H9 (cell line): ENCODE measurements at regions not wholly inside any gene's neighbourhood (a gene's known extent, or its start where the extent isn't known, plus 50 kb on each side); places are given as distances from the start of the nearest gene placed in this dataset.

Experiments
- DNase-seq: peaks from one replicate; pipeline ENCODE4 v3.0.0-alpha.2; 2017
- H2AFZ ChIP-seq: one replicate; pipeline ENCODE4 v1.6.1; 2013; ENCODE audit warnings: mild to moderate bottlenecking, low read length, control low read depth, moderate library complexity
- H2AK5ac ChIP-seq: 2 replicates; pipeline ENCODE4 v1.6.1; 2013; ENCODE audit warnings: low read length, control low read depth, mixed read lengths; ENCODE audit not compliant: insufficient read length
- H2BK120ac ChIP-seq: one replicate; pipeline ENCODE4 v1.6.1; 2013; ENCODE audit warnings: low read depth, mild to moderate bottlenecking, low read length, control low read depth, inconsistent platforms; ENCODE audit not compliant: poor library complexity, severe bottlenecking
- H2BK12ac ChIP-seq: 2 replicates; pipeline ENCODE4 v1.6.1; 2013; ENCODE audit warnings: low read length, control low read depth, mixed read lengths, low read depth; ENCODE audit not compliant: insufficient read length
- H2BK15ac ChIP-seq: 2 replicates; pipeline ENCODE4 v1.6.1; 2013; ENCODE audit warnings: low read depth, low read length, control low read depth
- H2BK20ac ChIP-seq: one replicate; pipeline ENCODE4 v1.6.1; 2013; ENCODE audit warnings: low read depth, mild to moderate bottlenecking, low read length, control low read depth, inconsistent platforms; ENCODE audit not compliant: poor library complexity, severe bottlenecking
- H2BK5ac ChIP-seq: 2 replicates; pipeline ENCODE4 v1.6.1; 2013; ENCODE audit warnings: low read length, control low read depth, mixed read lengths; ENCODE audit not compliant: insufficient read length
- H3K14ac ChIP-seq: 2 replicates; pipeline ENCODE4 v1.6.1; 2013; ENCODE audit warnings: low read length, control low read depth; ENCODE audit not compliant: insufficient read depth
- H3K18ac ChIP-seq: 2 replicates; pipeline ENCODE4 v1.6.1; 2013; ENCODE audit warnings: low read depth, mild to moderate bottlenecking, mixed read lengths, low read length, control low read depth; ENCODE audit not compliant: insufficient read length
- H3K23ac ChIP-seq: 2 replicates; pipeline ENCODE4 v1.6.1; 2013; ENCODE audit warnings: low read length, control low read depth, mixed read lengths, low read depth; ENCODE audit not compliant: insufficient read length
- H3K23me2 ChIP-seq: 2 replicates; pipeline ENCODE4 v1.6.1; 2013; ENCODE audit warnings: low read depth, mild to moderate bottlenecking, mixed read lengths, low read length, control low read depth; ENCODE audit not compliant: insufficient read length, poor library complexity, severe bottlenecking
- H3K27ac ChIP-seq: 2 replicates; pipeline ENCODE4 v1.5.1; 2013; ENCODE audit warnings: low read length, control low read depth, mixed read lengths, low read depth; ENCODE audit not compliant: insufficient read length
- H3K27me3 ChIP-seq: 2 replicates; pipeline ENCODE4 v1.6.1; 2013; ENCODE audit warnings: low read length, control low read depth, inconsistent platforms; ENCODE audit not compliant: insufficient read depth
- H3K4ac ChIP-seq: 2 replicates; pipeline ENCODE4 v1.6.1; 2013; ENCODE audit warnings: low read depth, mild to moderate bottlenecking, control low read depth, inconsistent platforms, low read length, moderate library complexity
- H3K4me1 ChIP-seq: 2 replicates; pipeline ENCODE4 v1.6.1; 2013; ENCODE audit warnings: low read length, control low read depth, inconsistent platforms; ENCODE audit not compliant: insufficient read depth
- H3K4me2 ChIP-seq: 2 replicates; pipeline ENCODE4 v1.6.1; 2013; ENCODE audit warnings: low read length, control low read depth, mixed read lengths; ENCODE audit not compliant: insufficient read length, insufficient read depth
- H3K56ac ChIP-seq: 2 replicates; pipeline ENCODE4 v1.6.1; 2013; ENCODE audit warnings: low read depth, mild to moderate bottlenecking, mixed read lengths, low read length, control low read depth; ENCODE audit not compliant: insufficient read length
- H3K79me1 ChIP-seq: 2 replicates; pipeline ENCODE4 v1.6.1; 2013; ENCODE audit warnings: low read depth, mild to moderate bottlenecking, moderate library complexity, low read length, control low read depth, inconsistent platforms; ENCODE audit not compliant: insufficient read depth, poor library complexity, severe bottlenecking
- H3K79me2 ChIP-seq: 2 replicates; pipeline ENCODE4 v1.6.1; 2013; ENCODE audit warnings: low read length, control low read depth, inconsistent platforms; ENCODE audit not compliant: insufficient read depth
- H3K9ac ChIP-seq: 2 replicates; pipeline ENCODE4 v1.6.1; 2013; ENCODE audit warnings: low read length, control low read depth, mixed read lengths; ENCODE audit not compliant: insufficient read length; ENCODE audit errors: extremely low read depth
- H3K9me3 ChIP-seq: one replicate; pipeline ENCODE4 v1.6.1; 2013; ENCODE audit warnings: low read depth, low read length, inconsistent platforms; ENCODE audit not compliant: control insufficient read depth
- H3T11ph ChIP-seq: one replicate; pipeline ENCODE4 v1.6.1; 2013; ENCODE audit warnings: mild to moderate bottlenecking, low read length, control low read depth, inconsistent platforms
- H4K20me1 ChIP-seq: one replicate; pipeline ENCODE4 v1.6.1; 2013; ENCODE audit not compliant: control insufficient read depth, insufficient read length, insufficient read depth
- H4K5ac ChIP-seq: 2 replicates; pipeline ENCODE4 v1.6.1; 2013; ENCODE audit warnings: low read depth, mild to moderate bottlenecking, mixed read lengths, low read length, control low read depth; ENCODE audit not compliant: insufficient read length
- H4K8ac ChIP-seq: replicated peaks from 2 replicates; pipeline ENCODE4 v1.6.1; 2013; ENCODE audit warnings: low read length, control low read depth, mixed read lengths, low read depth; ENCODE audit not compliant: insufficient read length
- H4K91ac ChIP-seq: 2 replicates; pipeline ENCODE4 v1.6.1; 2013; ENCODE audit warnings: low read depth, mild to moderate bottlenecking, moderate library complexity, mixed read lengths, low read length, control low read depth; ENCODE audit not compliant: insufficient read length
- H3K27ac Mint-ChIP-seq, 3 experiments: 2 replicates in 2 of 3; 3 replicates in 1 of 3; pipeline ENCODE4 v1.8.0; 2020 to 2021; ENCODE audit warnings: mixed read lengths in 3 of 3, mild to moderate bottlenecking in 1 of 3, moderate library complexity in 1 of 3
- H3K27me3 Mint-ChIP-seq: 2 replicates; pipeline ENCODE4 v1.8.0; 2021; ENCODE audit warnings: low read depth, mild to moderate bottlenecking, moderate library complexity, mixed read lengths
- H3K36me3 Mint-ChIP-seq, 3 experiments: 2 replicates in 2 of 3; 3 replicates in 1 of 3; pipeline ENCODE4 v1.8.0; 2020 to 2021; ENCODE audit warnings: low read depth in 3 of 3, mixed read lengths in 3 of 3; ENCODE audit not compliant: insufficient read depth in 1 of 3
- H3K4me1 Mint-ChIP-seq, 2 experiments: 2 replicates each; pipeline ENCODE4 v1.8.0; 2020; ENCODE audit warnings: mixed read lengths in 2 of 2
- H3K4me3 Mint-ChIP-seq, 2 experiments: 2 replicates in 1 of 2; 3 replicates in 1 of 2; pipeline ENCODE4 v1.8.0; 2020 to 2021; ENCODE audit warnings: mild to moderate bottlenecking in 2 of 2, mixed read lengths in 2 of 2, moderate library complexity in 1 of 2
- H3K9me3 Mint-ChIP-seq, 2 experiments: 2 replicates in 1 of 2; 3 replicates in 1 of 2; pipeline ENCODE4 v1.8.0; 2020; ENCODE audit warnings: mild to moderate bottlenecking in 2 of 2, mixed read lengths in 2 of 2, moderate library complexity in 1 of 2
- CTCF ChIP-seq: fragments of 200-600 bp; sonication (generic); conservative IDR thresholded peaks from 3 replicates; pipeline ENCODE4 v1.8.0; 2021; ENCODE audit warnings: antibody characterized with exemption, mild to moderate bottlenecking
- WGBS: extraction: QIAGEN DNeasy Blood & Tissue Kit; methylation state at CpG from one replicate; pipeline ENCODE4 v1.1.7; 2013; ENCODE audit warnings: missing lambda C conversion rate, low lambda C conversion rate, mixed read lengths; ENCODE audit not compliant: insufficient read length; ENCODE audit errors: extremely low coverage; 5-methylcytosine and 5-hydroxymethylcytosine counted together

DNA sequence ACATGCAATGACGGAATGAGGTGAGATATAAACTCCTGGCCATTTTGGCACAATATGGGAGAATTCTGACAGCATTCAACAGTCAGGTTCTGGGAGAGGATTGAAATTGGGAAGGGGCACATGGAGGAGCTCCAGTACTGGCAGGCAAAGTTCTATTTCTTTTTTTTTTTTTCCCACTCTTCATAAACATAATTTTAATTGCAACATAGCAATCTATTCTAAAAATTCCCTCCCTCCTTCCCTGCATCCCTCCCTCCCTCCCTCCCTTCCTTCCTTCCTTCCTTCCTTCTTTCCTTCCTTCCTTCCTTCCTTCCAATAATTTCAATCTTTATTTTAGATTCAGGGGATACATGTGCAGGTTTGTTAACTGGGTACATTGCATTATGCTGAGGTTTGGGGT, 93.2 kb downstream of the PTCSC3 start:
- Histone ChIP-seq H2AK5ac (no peak overlapping the region), H3K4me1 (no peaks in the 10 kb centered on the region), H3T11ph (no peak overlapping the region), H2BK15ac (no peak overlapping the region), H2BK12ac (no peak overlapping the region), H3K4ac (no peak overlapping the region), H2AFZ (no peak overlapping the region), H3K79me2 (no peaks in the 10 kb centered on the region), H3K9ac (no peak overlapping the region), H3K23ac (no peak overlapping the region), H3K9me3 (no peaks in the 10 kb centered on the region), H4K5ac (no peak overlapping the region), H3K27ac (no peak overlapping the region), H3K56ac (no peak overlapping the region), H3K27me3 (no peaks in the 10 kb centered on the region), H3K18ac (no peak overlapping the region), H4K91ac (no peak overlapping the region), H3K23me2 (no peaks in the 10 kb centered on the region), H2BK5ac (no peak overlapping the region), H3K4me2 (no peak overlapping the region), H2BK20ac (no peak overlapping the region), H3K79me1 (no peaks in the 10 kb centered on the region), H3K14ac (no peak overlapping the region), H4K8ac (no peak overlapping the region), H2BK120ac (no peak overlapping the region), H4K20me1 (no peaks in the 10 kb centered on the region)
- no peak overlapping the region for H3K27ac Mint-ChIP-seq
- no peak for DNase-seq
- H3K4me3 Mint-ChIP-seq, result no peak overlapping the region
- H3K9me3 Mint-ChIP-seq, result no peaks in the 10 kb centered on the region
- no peaks in the 10 kb centered on the region for H3K4me1 Mint-ChIP-seq
- H3K27me3 Mint-ChIP-seq, result peaks cover 15% of the 10 kb centered on the region
- WGBS, result no CpG with 5 or more reads among the region's 1 CpG
- TF ChIP-seq CTCF, result no peak
- no peaks in the 10 kb centered on the region for H3K36me3 Mint-ChIP-seq
